H9 (cell line): ENCODE measurements at regions not wholly inside any gene's neighbourhood (a gene's known extent, or its start where the extent isn't known, plus 50 kb on each side); places are given as distances from the start of the nearest gene placed in this dataset.

Experiments
- DNase-seq: peaks from one replicate; pipeline ENCODE4 v3.0.0-alpha.2; 2017
- H2AFZ ChIP-seq: one replicate; pipeline ENCODE4 v1.6.1; 2013; ENCODE audit warnings: mild to moderate bottlenecking, low read length, control low read depth, moderate library complexity
- H2AK5ac ChIP-seq: 2 replicates; pipeline ENCODE4 v1.6.1; 2013; ENCODE audit warnings: low read length, control low read depth, mixed read lengths; ENCODE audit not compliant: insufficient read length
- H2BK120ac ChIP-seq: one replicate; pipeline ENCODE4 v1.6.1; 2013; ENCODE audit warnings: low read depth, mild to moderate bottlenecking, low read length, control low read depth, inconsistent platforms; ENCODE audit not compliant: poor library complexity, severe bottlenecking
- H2BK12ac ChIP-seq: 2 replicates; pipeline ENCODE4 v1.6.1; 2013; ENCODE audit warnings: low read length, control low read depth, mixed read lengths, low read depth; ENCODE audit not compliant: insufficient read length
- H2BK15ac ChIP-seq: 2 replicates; pipeline ENCODE4 v1.6.1; 2013; ENCODE audit warnings: low read depth, low read length, control low read depth
- H2BK20ac ChIP-seq: one replicate; pipeline ENCODE4 v1.6.1; 2013; ENCODE audit warnings: low read depth, mild to moderate bottlenecking, low read length, control low read depth, inconsistent platforms; ENCODE audit not compliant: poor library complexity, severe bottlenecking
- H2BK5ac ChIP-seq: 2 replicates; pipeline ENCODE4 v1.6.1; 2013; ENCODE audit warnings: low read length, control low read depth, mixed read lengths; ENCODE audit not compliant: insufficient read length
- H3K14ac ChIP-seq: 2 replicates; pipeline ENCODE4 v1.6.1; 2013; ENCODE audit warnings: low read length, control low read depth; ENCODE audit not compliant: insufficient read depth
- H3K18ac ChIP-seq: 2 replicates; pipeline ENCODE4 v1.6.1; 2013; ENCODE audit warnings: low read depth, mild to moderate bottlenecking, mixed read lengths, low read length, control low read depth; ENCODE audit not compliant: insufficient read length
- H3K23ac ChIP-seq: 2 replicates; pipeline ENCODE4 v1.6.1; 2013; ENCODE audit warnings: low read length, control low read depth, mixed read lengths, low read depth; ENCODE audit not compliant: insufficient read length
- H3K23me2 ChIP-seq: 2 replicates; pipeline ENCODE4 v1.6.1; 2013; ENCODE audit warnings: low read depth, mild to moderate bottlenecking, mixed read lengths, low read length, control low read depth; ENCODE audit not compliant: insufficient read length, poor library complexity, severe bottlenecking
- H3K27ac ChIP-seq: 2 replicates; pipeline ENCODE4 v1.5.1; 2013; ENCODE audit warnings: low read length, control low read depth, mixed read lengths, low read depth; ENCODE audit not compliant: insufficient read length
- H3K27me3 ChIP-seq: 2 replicates; pipeline ENCODE4 v1.6.1; 2013; ENCODE audit warnings: low read length, control low read depth, inconsistent platforms; ENCODE audit not compliant: insufficient read depth
- H3K4ac ChIP-seq: 2 replicates; pipeline ENCODE4 v1.6.1; 2013; ENCODE audit warnings: low read depth, mild to moderate bottlenecking, control low read depth, inconsistent platforms, low read length, moderate library complexity
- H3K4me1 ChIP-seq: 2 replicates; pipeline ENCODE4 v1.6.1; 2013; ENCODE audit warnings: low read length, control low read depth, inconsistent platforms; ENCODE audit not compliant: insufficient read depth
- H3K4me2 ChIP-seq: 2 replicates; pipeline ENCODE4 v1.6.1; 2013; ENCODE audit warnings: low read length, control low read depth, mixed read lengths; ENCODE audit not compliant: insufficient read length, insufficient read depth
- H3K56ac ChIP-seq: 2 replicates; pipeline ENCODE4 v1.6.1; 2013; ENCODE audit warnings: low read depth, mild to moderate bottlenecking, mixed read lengths, low read length, control low read depth; ENCODE audit not compliant: insufficient read length
- H3K79me1 ChIP-seq: 2 replicates; pipeline ENCODE4 v1.6.1; 2013; ENCODE audit warnings: low read depth, mild to moderate bottlenecking, moderate library complexity, low read length, control low read depth, inconsistent platforms; ENCODE audit not compliant: insufficient read depth, poor library complexity, severe bottlenecking
- H3K79me2 ChIP-seq: 2 replicates; pipeline ENCODE4 v1.6.1; 2013; ENCODE audit warnings: low read length, control low read depth, inconsistent platforms; ENCODE audit not compliant: insufficient read depth
- H3K9ac ChIP-seq: 2 replicates; pipeline ENCODE4 v1.6.1; 2013; ENCODE audit warnings: low read length, control low read depth, mixed read lengths; ENCODE audit not compliant: insufficient read length; ENCODE audit errors: extremely low read depth
- H3K9me3 ChIP-seq: one replicate; pipeline ENCODE4 v1.6.1; 2013; ENCODE audit warnings: low read depth, low read length, inconsistent platforms; ENCODE audit not compliant: control insufficient read depth
- H3T11ph ChIP-seq: one replicate; pipeline ENCODE4 v1.6.1; 2013; ENCODE audit warnings: mild to moderate bottlenecking, low read length, control low read depth, inconsistent platforms
- H4K20me1 ChIP-seq: one replicate; pipeline ENCODE4 v1.6.1; 2013; ENCODE audit not compliant: control insufficient read depth, insufficient read length, insufficient read depth
- H4K5ac ChIP-seq: 2 replicates; pipeline ENCODE4 v1.6.1; 2013; ENCODE audit warnings: low read depth, mild to moderate bottlenecking, mixed read lengths, low read length, control low read depth; ENCODE audit not compliant: insufficient read length
- H4K8ac ChIP-seq: replicated peaks from 2 replicates; pipeline ENCODE4 v1.6.1; 2013; ENCODE audit warnings: low read length, control low read depth, mixed read lengths, low read depth; ENCODE audit not compliant: insufficient read length
- H4K91ac ChIP-seq: 2 replicates; pipeline ENCODE4 v1.6.1; 2013; ENCODE audit warnings: low read depth, mild to moderate bottlenecking, moderate library complexity, mixed read lengths, low read length, control low read depth; ENCODE audit not compliant: insufficient read length
- H3K27ac Mint-ChIP-seq, 3 experiments: 2 replicates in 2 of 3; 3 replicates in 1 of 3; pipeline ENCODE4 v1.8.0; 2020 to 2021; ENCODE audit warnings: mixed read lengths in 3 of 3, mild to moderate bottlenecking in 1 of 3, moderate library complexity in 1 of 3
- H3K27me3 Mint-ChIP-seq: 2 replicates; pipeline ENCODE4 v1.8.0; 2021; ENCODE audit warnings: low read depth, mild to moderate bottlenecking, moderate library complexity, mixed read lengths
- H3K36me3 Mint-ChIP-seq, 3 experiments: 2 replicates in 2 of 3; 3 replicates in 1 of 3; pipeline ENCODE4 v1.8.0; 2020 to 2021; ENCODE audit warnings: low read depth in 3 of 3, mixed read lengths in 3 of 3; ENCODE audit not compliant: insufficient read depth in 1 of 3
- H3K4me1 Mint-ChIP-seq, 2 experiments: 2 replicates each; pipeline ENCODE4 v1.8.0; 2020; ENCODE audit warnings: mixed read lengths in 2 of 2
- H3K4me3 Mint-ChIP-seq, 2 experiments: 2 replicates in 1 of 2; 3 replicates in 1 of 2; pipeline ENCODE4 v1.8.0; 2020 to 2021; ENCODE audit warnings: mild to moderate bottlenecking in 2 of 2, mixed read lengths in 2 of 2, moderate library complexity in 1 of 2
- H3K9me3 Mint-ChIP-seq, 2 experiments: 2 replicates in 1 of 2; 3 replicates in 1 of 2; pipeline ENCODE4 v1.8.0; 2020; ENCODE audit warnings: mild to moderate bottlenecking in 2 of 2, mixed read lengths in 2 of 2, moderate library complexity in 1 of 2
- WGBS: extraction: QIAGEN DNeasy Blood & Tissue Kit; methylation state at CpG from one replicate; pipeline ENCODE4 v1.1.7; 2013; ENCODE audit warnings: missing lambda C conversion rate, low lambda C conversion rate, mixed read lengths; ENCODE audit not compliant: insufficient read length; ENCODE audit errors: extremely low coverage; 5-methylcytosine and 5-hydroxymethylcytosine counted together
- TF ChIP-seq, protein P1 (sequence below): fragments of 200-600 bp; sonication (generic); conservative IDR thresholded peaks from 3 replicates; pipeline ENCODE4 v1.8.0; 2021; ENCODE audit warnings: antibody characterized with exemption, mild to moderate bottlenecking

GRCh38 chr7:49425277-49425818 is 348.1 kb upstream of the VWC2 start:
- TF ChIP-seq, protein P1, sequence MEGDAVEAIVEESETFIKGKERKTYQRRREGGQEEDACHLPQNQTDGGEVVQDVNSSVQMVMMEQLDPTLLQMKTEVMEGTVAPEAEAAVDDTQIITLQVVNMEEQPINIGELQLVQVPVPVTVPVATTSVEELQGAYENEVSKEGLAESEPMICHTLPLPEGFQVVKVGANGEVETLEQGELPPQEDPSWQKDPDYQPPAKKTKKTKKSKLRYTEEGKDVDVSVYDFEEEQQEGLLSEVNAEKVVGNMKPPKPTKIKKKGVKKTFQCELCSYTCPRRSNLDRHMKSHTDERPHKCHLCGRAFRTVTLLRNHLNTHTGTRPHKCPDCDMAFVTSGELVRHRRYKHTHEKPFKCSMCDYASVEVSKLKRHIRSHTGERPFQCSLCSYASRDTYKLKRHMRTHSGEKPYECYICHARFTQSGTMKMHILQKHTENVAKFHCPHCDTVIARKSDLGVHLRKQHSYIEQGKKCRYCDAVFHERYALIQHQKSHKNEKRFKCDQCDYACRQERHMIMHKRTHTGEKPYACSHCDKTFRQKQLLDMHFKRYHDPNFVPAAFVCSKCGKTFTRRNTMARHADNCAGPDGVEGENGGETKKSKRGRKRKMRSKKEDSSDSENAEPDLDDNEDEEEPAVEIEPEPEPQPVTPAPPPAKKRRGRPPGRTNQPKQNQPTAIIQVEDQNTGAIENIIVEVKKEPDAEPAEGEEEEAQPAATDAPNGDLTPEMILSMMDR, result no peak

More at GRCh38 chr7:49425277-49425818, 348.1 kb upstream of the VWC2 start:
- Histone ChIP-seq H3K18ac (no peak overlapping the region), H2BK5ac (no peak overlapping the region), H3K79me2 (no peaks in the 10 kb centered on the region), H3K23ac (no peak overlapping the region), H4K91ac (no peak overlapping the region), H3K4me1 (no peaks in the 10 kb centered on the region), H3K4me2 (no peak overlapping the region), H2AFZ (no peak overlapping the region), H3K4ac (no peak overlapping the region), H2BK15ac (no peak overlapping the region), H4K8ac (peak overlapping the region; percentile 67), H3T11ph (no peak overlapping the region), H3K27ac (no peak overlapping the region), H3K79me1 (no peaks in the 10 kb centered on the region), H3K56ac (no peak overlapping the region), H4K5ac (no peak overlapping the region), H2BK120ac (no peak overlapping the region), H2AK5ac (no peak overlapping the region), H2BK20ac (no peak overlapping the region), H4K20me1 (no peaks in the 10 kb centered on the region), H3K14ac (no peak overlapping the region), H3K9me3 (no peaks in the 10 kb centered on the region), H3K23me2 (no peaks in the 10 kb centered on the region), H3K27me3 (no peaks in the 10 kb centered on the region), H3K9ac (no peak overlapping the region), H2BK12ac (no peak overlapping the region)
- no peaks in the 10 kb centered on the region for H3K36me3 Mint-ChIP-seq
- no peaks in the 10 kb centered on the region for H3K27me3 Mint-ChIP-seq
- peaks cover 0 to 4% of the 10 kb centered on the region in 2 experiments; a peak in 2 of 4 replicates for H3K4me1 Mint-ChIP-seq
- no peak overlapping the region for H3K27ac Mint-ChIP-seq
- no peak overlapping the region for H3K4me3 Mint-ChIP-seq
- no peaks in the 10 kb centered on the region for H3K9me3 Mint-ChIP-seq
- no CpG with 5 or more reads among the region's 5 CpGs for WGBS
- DNase-seq, result no peak
